Testis (tissue), 2 donors: ENCODE measurements at regions not wholly inside any gene's neighbourhood (a gene's known extent, or its start where the extent isn't known, plus 50 kb on each side); places are given as distances from the start of the nearest gene placed in this dataset.
A peak's percentile ranks its signal among the peaks of the same experiment; 100 is the strongest.
"Not testable (repeated sequence)": the region's sequence is repeated elsewhere in the genome, so short reads cannot be mapped to it uniquely, and the experiment has no call there.

Experiments used
- DNase-seq: peaks from one replicate; pipeline ENCODE4 v3.0.0-alpha.2; 2019
- H3K27ac ChIP-seq, 2 donors: fragments of 200-600 bp; sonication (generic); one replicate each; pipeline ENCODE4 v1.5.1; 2019
- H3K27me3 ChIP-seq: fragments of 200-600 bp; sonication (generic); one replicate; pipeline ENCODE4 v1.5.1; 2019
- H3K36me3 ChIP-seq: fragments of 200-600 bp; sonication (generic); one replicate; pipeline ENCODE4 v1.5.1; 2017; ENCODE audit warnings: low read depth; ENCODE audit errors: missing control alignments
- H3K4me1 ChIP-seq: fragments of 200-600 bp; sonication (generic); one replicate; pipeline ENCODE4 v1.5.1; 2019
- H3K4me3 ChIP-seq, 2 donors: fragments of 200-600 bp; sonication (generic); one replicate each; pipeline ENCODE4 v1.5.1; 2017 to 2019
- H3K9me3 ChIP-seq: fragments of 200-600 bp; sonication (generic); one replicate; pipeline ENCODE4 v1.5.1; 2017
- POLR2A ChIP-seq: fragments of 450-650 bp; IDR thresholded peaks from one replicate; pipeline ENCODE4 v1.6.1; 2017; ENCODE audit warnings: antibody characterized with exemption, mild to moderate bottlenecking, moderate library complexity
- WGBS, 2 donors: methylation state at CpG; one replicate each; pipeline ENCODE4 v1.1.5; 2018; 5-methylcytosine and 5-hydroxymethylcytosine counted together
- intact Hi-C: fragments of 100-400 bp; cut with DNase I; formaldehyde crosslinking; loops from one replicate; pipeline ENCODE4 v1.15.1; 2023; ENCODE audit warnings: low total_unique reads
- TF ChIP-seq, protein P1 (sequence below), 3 experiments: fragments of 450-650 bp in 2 of 3; fragments of 200-600 bp in 1 of 3; sonication (generic) in 1 of 3; IDR thresholded peaks; one replicate each; pipeline ENCODE4 v1.5.1; 2016 to 2019; ENCODE audit warnings: antibody characterized with exemption in 3 of 3, mild to moderate bottlenecking in 2 of 3, moderate library complexity in 1 of 3

DNA sequence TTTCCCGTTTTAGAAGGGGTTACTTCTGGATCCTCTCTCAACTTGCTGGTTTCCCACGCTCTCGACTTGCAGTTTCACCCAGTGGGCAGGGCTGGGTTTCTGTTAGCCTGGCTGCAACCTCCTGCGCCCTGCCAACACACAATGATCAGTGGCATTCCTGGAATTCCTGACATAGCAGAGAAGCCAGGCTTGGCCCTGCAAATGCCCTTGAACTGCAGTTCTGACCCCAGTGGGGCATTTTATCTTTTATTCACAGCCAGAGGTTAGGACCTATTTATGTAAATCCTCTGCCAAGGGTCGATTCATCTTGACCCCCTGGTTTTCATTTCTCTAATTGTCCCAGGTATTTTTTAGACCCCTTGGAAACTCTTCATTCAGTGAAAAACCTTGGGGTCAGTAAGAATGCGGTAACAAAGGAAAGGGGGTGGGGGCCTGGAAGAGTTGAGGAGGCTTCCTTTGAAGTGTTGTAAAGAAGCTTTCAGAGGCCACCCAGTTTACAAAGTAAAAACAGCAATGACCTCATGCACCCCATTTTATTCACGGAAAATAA is 217.6 kb downstream of the ZNF674 start:
- intact Hi-C loops = no loop called here
- WGBS, 2 donors = 39 to 62% methylated on average over 7 of the region's 7 CpGs
- no peaks in the 10 kb centered on the region for H3K9me3 ChIP-seq
- H3K4me1 ChIP-seq = peaks cover 3% of the 10 kb centered on the region
- H3K36me3 ChIP-seq = no peaks in the 10 kb centered on the region
- H3K27ac ChIP-seq = no peak overlapping the region
- H3K27me3 ChIP-seq = no peaks in the 10 kb centered on the region
- DNase-seq = peak; percentile 32
- TF ChIP-seq POLR2A = no peak
- TF ChIP-seq, protein P1, sequence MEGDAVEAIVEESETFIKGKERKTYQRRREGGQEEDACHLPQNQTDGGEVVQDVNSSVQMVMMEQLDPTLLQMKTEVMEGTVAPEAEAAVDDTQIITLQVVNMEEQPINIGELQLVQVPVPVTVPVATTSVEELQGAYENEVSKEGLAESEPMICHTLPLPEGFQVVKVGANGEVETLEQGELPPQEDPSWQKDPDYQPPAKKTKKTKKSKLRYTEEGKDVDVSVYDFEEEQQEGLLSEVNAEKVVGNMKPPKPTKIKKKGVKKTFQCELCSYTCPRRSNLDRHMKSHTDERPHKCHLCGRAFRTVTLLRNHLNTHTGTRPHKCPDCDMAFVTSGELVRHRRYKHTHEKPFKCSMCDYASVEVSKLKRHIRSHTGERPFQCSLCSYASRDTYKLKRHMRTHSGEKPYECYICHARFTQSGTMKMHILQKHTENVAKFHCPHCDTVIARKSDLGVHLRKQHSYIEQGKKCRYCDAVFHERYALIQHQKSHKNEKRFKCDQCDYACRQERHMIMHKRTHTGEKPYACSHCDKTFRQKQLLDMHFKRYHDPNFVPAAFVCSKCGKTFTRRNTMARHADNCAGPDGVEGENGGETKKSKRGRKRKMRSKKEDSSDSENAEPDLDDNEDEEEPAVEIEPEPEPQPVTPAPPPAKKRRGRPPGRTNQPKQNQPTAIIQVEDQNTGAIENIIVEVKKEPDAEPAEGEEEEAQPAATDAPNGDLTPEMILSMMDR (IDR thresholded peaks at IDR 0.05) = no peak
- no peak overlapping the region for H3K4me3 ChIP-seq

DNA sequence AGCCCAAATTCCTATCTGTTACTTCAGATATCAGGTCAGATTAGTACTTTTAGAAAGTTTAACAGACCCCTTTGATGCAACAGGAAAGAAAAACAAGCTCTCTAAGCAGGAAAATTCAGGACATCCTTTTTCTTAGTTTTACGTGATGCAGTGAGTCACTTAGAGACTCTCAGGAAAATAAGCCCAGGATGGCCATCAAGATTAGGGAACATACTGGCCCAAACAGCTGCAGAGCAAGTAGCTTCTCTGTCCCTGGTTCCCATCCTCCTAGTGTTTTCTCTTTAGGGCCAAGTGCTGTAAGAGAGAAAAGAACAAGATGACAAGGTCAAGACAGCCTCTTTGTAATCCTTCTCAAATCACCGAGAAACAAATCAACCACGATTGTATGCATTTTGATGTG is 219.1 kb downstream of the ZNF674 start:
- 30 to 46% methylated on average over 3 of the region's 3 CpGs for WGBS, 2 donors
- DNase-seq = no peak
- Histone ChIP-seq H3K36me3 (no peaks in the 10 kb centered on the region), H3K27ac (no peak overlapping the region), H3K4me1 (peaks cover 3% of the 10 kb centered on the region), H3K9me3 (no peaks in the 10 kb centered on the region), H3K4me3 (no peak overlapping the region), H3K27me3 (no peaks in the 10 kb centered on the region)
- TF ChIP-seq POLR2A = no peak
- TF ChIP-seq, protein P1 (IDR thresholded peaks at IDR 0.05) = no peak
- intact Hi-C loops = no loop called here

DNA sequence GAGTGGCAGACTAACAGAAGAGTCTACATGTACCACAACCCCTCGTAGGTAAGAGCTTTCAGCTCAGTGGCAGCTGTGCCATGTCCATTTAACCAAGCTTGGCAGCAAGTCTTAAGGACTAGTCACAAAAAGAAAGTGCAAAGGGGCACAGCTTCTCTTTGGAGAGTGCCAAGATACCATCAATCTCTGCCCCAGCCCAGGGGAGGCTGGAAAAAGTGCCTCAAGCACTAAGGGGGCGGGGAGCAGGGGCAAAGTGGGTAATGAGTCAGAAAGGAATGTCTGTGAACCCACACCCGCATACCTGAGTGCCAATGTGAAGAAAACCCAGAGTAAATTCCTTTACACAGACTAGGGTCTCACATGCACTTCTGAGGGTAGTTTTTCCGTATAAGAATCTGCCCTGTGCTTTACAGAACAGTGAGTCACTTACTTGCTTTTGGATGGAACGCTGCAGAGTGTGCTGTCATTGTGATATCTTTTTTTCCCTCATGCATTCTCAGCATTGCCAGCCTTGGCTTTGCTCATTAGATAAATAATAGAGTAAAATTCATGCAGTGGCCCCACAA is 219.8 kb downstream of the ZNF674 start:
- 47 to 57% methylated on average over 3 to 5 of the region's 5 CpGs for WGBS, 2 donors
- TF ChIP-seq, protein P1 (IDR thresholded peaks at IDR 0.05) = no peak
- TF ChIP-seq POLR2A = no peak
- H3K27me3 ChIP-seq = no peaks in the 10 kb centered on the region
- peaks cover 3% of the 10 kb centered on the region for H3K4me1 ChIP-seq
- H3K9me3 ChIP-seq = no peaks in the 10 kb centered on the region
- no peak for DNase-seq
- no peak overlapping the region for H3K27ac ChIP-seq
- intact Hi-C loops = no loop called here
- no peaks in the 10 kb centered on the region for H3K36me3 ChIP-seq
- H3K4me3 ChIP-seq = no peak overlapping the region

DNA sequence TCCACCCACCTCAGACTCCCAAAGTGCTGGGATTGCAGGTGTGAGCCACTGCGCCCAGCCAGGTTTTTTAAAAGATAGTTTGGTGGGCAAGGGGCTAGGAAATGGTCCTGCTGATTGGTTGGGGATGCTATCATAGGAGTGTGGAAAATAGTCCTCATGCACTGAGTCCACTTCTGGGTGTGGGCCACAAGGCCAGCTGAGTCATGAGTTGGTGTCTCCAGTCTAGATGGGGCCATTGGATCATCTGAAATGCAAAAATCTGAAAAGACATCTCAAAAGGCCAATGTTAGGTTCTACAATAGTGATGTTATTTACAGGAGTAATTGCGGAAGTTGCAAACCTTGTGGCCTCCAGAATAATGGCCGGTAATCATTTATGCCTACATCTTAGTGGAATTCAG is 221.1 kb downstream of the ZNF674 start:
- TF ChIP-seq, protein P1 (IDR thresholded peaks at IDR 0.05) = no peak
- TF ChIP-seq POLR2A = no peak
- Histone ChIP-seq H3K9me3 (no peaks in the 10 kb centered on the region), H3K4me3 (no peak overlapping the region), H3K36me3 (no peaks in the 10 kb centered on the region), H3K27ac (no peak overlapping the region), H3K4me1 (peaks cover 3% of the 10 kb centered on the region), H3K27me3 (no peaks in the 10 kb centered on the region)
- DNase-seq = no peak
- intact Hi-C loops = no loop called here
- WGBS, 2 donors = 98 to 100% methylated on average over 2 to 3 of the region's 3 CpGs

DNA sequence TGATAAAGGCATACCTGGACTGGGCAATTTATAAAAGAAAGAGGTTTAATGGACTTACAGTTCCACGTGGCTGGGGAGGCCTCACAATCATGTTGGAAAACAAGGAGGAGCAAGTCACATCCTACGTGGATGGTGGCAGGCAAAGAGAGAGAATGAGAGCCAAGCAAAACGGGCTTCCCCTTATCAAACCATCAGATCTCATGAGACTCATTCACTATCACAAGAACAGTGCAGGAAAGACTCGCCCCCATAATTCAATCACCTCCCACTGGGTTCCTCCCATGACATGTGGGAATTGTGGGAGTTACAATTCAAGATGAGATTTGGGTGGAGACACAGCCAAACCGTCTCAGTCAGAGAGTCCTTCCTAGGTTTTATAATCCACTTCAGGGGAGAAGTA is 222.3 kb downstream of the ZNF674 start:
- H3K9me3 ChIP-seq, H3K27ac ChIP-seq, H3K27me3 ChIP-seq, H3K36me3 ChIP-seq, H3K4me3 ChIP-seq, intact Hi-C loops, DNase-seq, H3K4me1 ChIP-seq: not testable (repeated sequence)
- WGBS, 2 donors = 64 to 66% methylated on average over 3 to 5 of the region's 5 CpGs
